Liver (tissue), 8 donors: ENCODE measurements at regions not wholly inside any gene's neighbourhood (a gene's known extent, or its start where the extent isn't known, plus 50 kb on each side); places are given as distances from the start of the nearest gene placed in this dataset.
"Not testable (repeated sequence)": the region's sequence is repeated elsewhere in the genome, so short reads cannot be mapped to it uniquely, and the experiment has no call there.

Experiments used
- DNase-seq: peaks from one replicate; pipeline ENCODE4 v3.0.0-alpha.2; 2017; ENCODE audit warnings: low spot score
- H3K27ac ChIP-seq, 2 donors: one replicate each; pipeline ENCODE4 v1.7.0; 2013; ENCODE audit warnings: inconsistent platforms in 2 of 2, low read length in 2 of 2, control low read depth in 1 of 2, low read depth in 1 of 2, mild to moderate bottlenecking in 1 of 2
- H3K27me3 ChIP-seq, 4 donors: one replicate each; pipeline versions ENCODE4 v1.6.1 to v1.7.0; 2013; ENCODE audit warnings: low read length in 3 of 4, inconsistent platforms in 1 of 4, mild to moderate bottlenecking in 1 of 4, moderate library complexity in 1 of 4; ENCODE audit not compliant: control insufficient read depth in 4 of 4, insufficient read depth in 4 of 4
- H3K36me3 ChIP-seq, 4 donors: one replicate each; pipeline versions ENCODE4 v1.6.1 to v1.7.0; 2013; ENCODE audit warnings: low read length in 3 of 4, mild to moderate bottlenecking in 3 of 4, low read depth in 1 of 4, moderate library complexity in 1 of 4; ENCODE audit not compliant: control insufficient read depth in 4 of 4, insufficient read depth in 3 of 4
- H3K4me1 ChIP-seq, 4 donors: one replicate each; pipeline versions ENCODE4 v1.6.1 to v1.7.0; 2013; ENCODE audit warnings: low read length in 3 of 4, mild to moderate bottlenecking in 3 of 4, moderate library complexity in 1 of 4; ENCODE audit not compliant: control insufficient read depth in 4 of 4, insufficient read depth in 4 of 4
- H3K4me3 ChIP-seq, 3 donors: one replicate each; pipeline versions ENCODE4 v1.6.1 to v1.7.0; 2013; ENCODE audit warnings: low read length in 3 of 3, control low read depth in 1 of 3, low read depth in 1 of 3, mild to moderate bottlenecking in 1 of 3
- H3K9ac ChIP-seq, 2 donors: one replicate each; pipeline ENCODE4 v1.7.0; 2013; ENCODE audit warnings: low read length in 2 of 2, mild to moderate bottlenecking in 2 of 2, moderate library complexity in 2 of 2, control low read depth in 1 of 2, low read depth in 1 of 2
- H3K9me3 ChIP-seq, 4 donors: one replicate each; pipeline versions ENCODE4 v1.6.1 to v1.7.0; 2013; ENCODE audit warnings: low read length in 3 of 4; ENCODE audit not compliant: control insufficient read depth in 4 of 4
- CTCF ChIP-seq: fragments of 150-350 bp; IDR thresholded peaks from 2 replicates; pipeline ENCODE4 v1.5.1; 2017; ENCODE audit warnings: improper control_type of control experiment, low read depth, low read length; ENCODE audit not compliant: missing input control
- EGR1 ChIP-seq, 2 donors: IDR thresholded peaks; 2 replicates each; pipeline ENCODE4 v1.6.1; 2016 to 2018; ENCODE audit warnings: antibody characterized with exemption in 2 of 2, low read depth in 2 of 2
- GABPA ChIP-seq, 2 donors: IDR thresholded peaks in 1 of 2; conservative IDR thresholded peaks in 1 of 2; 2 replicates each; pipeline ENCODE4 v1.6.1; 2016; ENCODE audit warnings: antibody characterized with exemption in 2 of 2, mild to moderate bottlenecking in 1 of 2, moderate library complexity in 1 of 2
- HNF4A ChIP-seq, 2 donors: conservative IDR thresholded peaks; 2 replicates each; pipeline ENCODE4 v1.6.1; 2016; ENCODE audit warnings: antibody characterized with exemption in 2 of 2, mild to moderate bottlenecking in 2 of 2
- HNF4G ChIP-seq: IDR thresholded peaks from 2 replicates; pipeline ENCODE4 v1.6.1; 2016; ENCODE audit warnings: antibody characterized with exemption
- JUND ChIP-seq, 2 donors: IDR thresholded peaks; 2 replicates each; pipeline ENCODE4 v1.6.1; 2016; ENCODE audit warnings: antibody characterized with exemption in 2 of 2
- MAX ChIP-seq: IDR thresholded peaks from 2 replicates; pipeline ENCODE4 v1.6.1; 2016; ENCODE audit warnings: antibody characterized with exemption
- NR2F2 ChIP-seq: IDR thresholded peaks from 2 replicates; pipeline ENCODE4 v1.6.1; 2016; ENCODE audit warnings: antibody characterized with exemption
- RAD21 ChIP-seq, 2 donors: IDR thresholded peaks; 2 replicates each; pipeline ENCODE4 v1.6.1; 2016; ENCODE audit warnings: antibody characterized with exemption in 2 of 2, mild to moderate bottlenecking in 2 of 2
- REST ChIP-seq: IDR thresholded peaks from 2 replicates; pipeline ENCODE4 v1.6.1; 2016; ENCODE audit warnings: antibody characterized with exemption, mild to moderate bottlenecking
- RXRA ChIP-seq, 2 donors: IDR thresholded peaks; 2 replicates each; pipeline ENCODE4 v1.6.1; 2017 to 2018; ENCODE audit warnings: antibody characterized with exemption in 2 of 2, mild to moderate bottlenecking in 1 of 2
- SP1 ChIP-seq: IDR thresholded peaks from 2 replicates; pipeline ENCODE4 v1.6.1; 2018; ENCODE audit warnings: antibody characterized with exemption, mild to moderate bottlenecking
- TAF1 ChIP-seq: conservative IDR thresholded peaks from 2 replicates; pipeline ENCODE4 v1.6.1; 2016; ENCODE audit warnings: antibody characterized with exemption, mild to moderate bottlenecking
- YY1 ChIP-seq: IDR thresholded peaks from 2 replicates; pipeline ENCODE4 v1.6.1; 2016; ENCODE audit warnings: antibody characterized with exemption, mild to moderate bottlenecking
- WGBS: extraction: QIAGEN DNeasy Blood & Tissue Kit; methylation state at CpG from one replicate; pipeline ENCODE4 v1.1.7; 2013; 5-methylcytosine and 5-hydroxymethylcytosine counted together
- TF ChIP-seq, protein P1 (sequence below): IDR thresholded peaks from 2 replicates; pipeline ENCODE4 v1.6.1; 2016; ENCODE audit warnings: antibody characterized with exemption
- TF ChIP-seq, protein P2 (sequence below): IDR thresholded peaks from 2 replicates; pipeline ENCODE4 v1.6.1; 2016; ENCODE audit warnings: antibody characterized with exemption
- donor health status: healthy.
- donor health status: healthy.
- donor health status: healthy.
- donor health status: healthy.
- donor health status: healthy.

- Histone ChIP-seq H3K4me1 (peaks cover 7 to 23% (median 16%) of the 10 kb centered on the region in 4 donors), H3K27me3 (peaks cover 3 to 16% (median 10%) of the 10 kb centered on the region in 4 donors), H3K4me3 (no peak overlapping the region), H3K9me3 (no peaks in the 10 kb centered on the region), H3K27ac (no peak overlapping the region), H3K9ac (no peak overlapping the region), H3K36me3 (no peaks in the 10 kb centered on the region)
- 76% methylated on average over 8 of the region's 8 CpGs for WGBS
- TF ChIP-seq GABPA (IDR thresholded peaks at IDR 0.05 in 1 of 2, conservative IDR thresholded peaks at IDR 0.05 in 1 of 2) (no peak), CTCF (no peak), TAF1 (no peak), MAX (no peak), SP1 (no peak), YY1 (no peak), RAD21 (IDR thresholded peaks at IDR 0.05) (no peak), NR2F2 (no peak), RXRA (IDR thresholded peaks at IDR 0.05) (no peak), REST (no peak), HNF4A (conservative IDR thresholded peaks at IDR 0.05) (no peak), HNF4G (no peak), JUND (IDR thresholded peaks at IDR 0.05) (no peak), EGR1 (IDR thresholded peaks at IDR 0.05; ENCODE audit: low read depth in 2 of 2) (no peak)
- TF ChIP-seq, protein P1, sequence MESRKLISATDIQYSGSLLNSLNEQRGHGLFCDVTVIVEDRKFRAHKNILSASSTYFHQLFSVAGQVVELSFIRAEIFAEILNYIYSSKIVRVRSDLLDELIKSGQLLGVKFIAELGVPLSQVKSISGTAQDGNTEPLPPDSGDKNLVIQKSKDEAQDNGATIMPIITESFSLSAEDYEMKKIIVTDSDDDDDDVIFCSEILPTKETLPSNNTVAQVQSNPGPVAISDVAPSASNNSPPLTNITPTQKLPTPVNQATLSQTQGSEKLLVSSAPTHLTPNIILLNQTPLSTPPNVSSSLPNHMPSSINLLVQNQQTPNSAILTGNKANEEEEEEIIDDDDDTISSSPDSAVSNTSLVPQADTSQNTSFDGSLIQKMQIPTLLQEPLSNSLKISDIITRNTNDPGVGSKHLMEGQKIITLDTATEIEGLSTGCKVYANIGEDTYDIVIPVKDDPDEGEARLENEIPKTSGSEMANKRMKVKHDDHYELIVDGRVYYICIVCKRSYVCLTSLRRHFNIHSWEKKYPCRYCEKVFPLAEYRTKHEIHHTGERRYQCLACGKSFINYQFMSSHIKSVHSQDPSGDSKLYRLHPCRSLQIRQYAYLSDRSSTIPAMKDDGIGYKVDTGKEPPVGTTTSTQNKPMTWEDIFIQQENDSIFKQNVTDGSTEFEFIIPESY: no peak
- TF ChIP-seq, protein P2, sequence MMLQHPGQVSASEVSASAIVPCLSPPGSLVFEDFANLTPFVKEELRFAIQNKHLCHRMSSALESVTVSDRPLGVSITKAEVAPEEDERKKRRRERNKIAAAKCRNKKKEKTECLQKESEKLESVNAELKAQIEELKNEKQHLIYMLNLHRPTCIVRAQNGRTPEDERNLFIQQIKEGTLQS: no peak
- no peak for DNase-seq
These were observed 73.2 kb upstream of the EN2 start for GRCh38 chr7:155384751-155385150.

- not testable (repeated sequence) for H3K9me3 ChIP-seq, H3K9ac ChIP-seq, H3K4me3 ChIP-seq, H3K36me3 ChIP-seq, DNase-seq, H3K27ac ChIP-seq
- WGBS: 84% methylated on average over 26 of the region's 26 CpGs
- Histone ChIP-seq H3K4me1 (peaks cover 7 to 23% (median 16%) of the 10 kb centered on the region in 4 donors), H3K27me3 (peaks cover 3 to 15% (median 9%) of the 10 kb centered on the region in 4 donors)
These were observed 72.7 kb upstream of the EN2 start for GRCh38 chr7:155385182-155385581.
